Neural cell (in vitro differentiated cells): ENCODE measurements at regions not wholly inside any gene's neighbourhood (a gene's known extent, or its start where the extent isn't known, plus 50 kb on each side); places are given as distances from the start of the nearest gene placed in this dataset.

ENCODE experiments used
- H2AFZ ChIP-seq: fragments of 200-600, 300-800 bp; sonication (generic), shearing (Covaris generic); 2 replicates; pipeline ENCODE4 v1.6.0; 2014; ENCODE audit warnings: low read depth, mild to moderate bottlenecking, antibody characterized with exemption, low read length, moderate library complexity
- H3F3A ChIP-seq: fragments of 200-600 bp; shearing (Covaris generic); 2 replicates; pipeline ENCODE4 v1.6.1; 2016; ENCODE audit warnings: mild to moderate bottlenecking, moderate library complexity, mixed read lengths, antibody characterized with exemption, low read length; ENCODE audit not compliant: insufficient read depth, poor library complexity, severe bottlenecking
- H3K27ac ChIP-seq: fragments of 200-600, 300-800 bp; sonication (generic), shearing (Covaris generic); 2 replicates; pipeline ENCODE4 v1.5.1; 2014; ENCODE audit warnings: mild to moderate bottlenecking, low read length, moderate library complexity
- H3K27me3 ChIP-seq: fragments of 300-800, 200-600 bp; sonication (generic), shearing (Covaris generic); 2 replicates; pipeline ENCODE4 v1.6.0; 2014; ENCODE audit warnings: mild to moderate bottlenecking, low read depth, low read length, moderate library complexity; ENCODE audit not compliant: insufficient read depth
- H3K36me3 ChIP-seq: fragments of 300-800, 200-600 bp; sonication (generic), shearing (Covaris generic); 2 replicates; pipeline ENCODE4 v1.5.1; 2014; ENCODE audit warnings: mild to moderate bottlenecking, antibody characterized with exemption, low read length, moderate library complexity; ENCODE audit not compliant: insufficient read depth
- H3K4me2 ChIP-seq: fragments of 300-800, 200-600 bp; sonication (generic), shearing (Covaris generic); 2 replicates; pipeline ENCODE4 v1.6.0; 2014; ENCODE audit warnings: mild to moderate bottlenecking, low read length
- H3K4me3 ChIP-seq: fragments of 300-800, 200-600 bp; sonication (generic), shearing (Covaris generic); 2 replicates; pipeline ENCODE4 v1.5.1; 2014; ENCODE audit warnings: mild to moderate bottlenecking, low read length, moderate library complexity
- H3K79me2 ChIP-seq: fragments of 200-600 bp; shearing (Covaris generic); replicated peaks from 2 replicates; pipeline ENCODE4 v1.6.0; 2014; ENCODE audit warnings: mild to moderate bottlenecking, low read length, moderate library complexity; ENCODE audit not compliant: insufficient read depth
- H3K9ac ChIP-seq: fragments of 300-800, 200-600 bp; sonication (generic), shearing (Covaris generic); 2 replicates; pipeline ENCODE4 v1.6.1; 2016; ENCODE audit warnings: mild to moderate bottlenecking, low read length, mixed read lengths
- H3K9me2 ChIP-seq: fragments of 200-600 bp; shearing (Covaris generic); 2 replicates; pipeline ENCODE4 v1.6.1; 2016; ENCODE audit warnings: mild to moderate bottlenecking, low read length, mixed read lengths; ENCODE audit not compliant: insufficient read depth
- H3K9me3 ChIP-seq: fragments of 200-600, 300-800 bp; sonication (generic), shearing (Covaris generic); 2 replicates; pipeline ENCODE4 v1.6.1; 2016; ENCODE audit warnings: mild to moderate bottlenecking, mixed run types, low read length, moderate library complexity, mixed read lengths
- H4K20me1 ChIP-seq: fragments of 200-600 bp; shearing (Covaris generic); 2 replicates; pipeline ENCODE4 v1.6.1; 2016; ENCODE audit warnings: mild to moderate bottlenecking, mixed run types; ENCODE audit not compliant: insufficient read depth
- EP300 ChIP-seq: fragments of 450-650 bp; conservative IDR thresholded peaks from 2 replicates; pipeline ENCODE4 v1.6.1; 2014; ENCODE audit warnings: antibody characterized with exemption, mild to moderate bottlenecking, moderate library complexity; ENCODE audit not compliant: poor library complexity, severe bottlenecking
- EZH2 ChIP-seq: fragments of 200-600, 300-800 bp; shearing (Covaris generic), sonication (generic); IDR thresholded peaks from 2 replicates; pipeline ENCODE4 v1.6.1; 2014; ENCODE audit warnings: antibody characterized with exemption, low read length, borderline replicate concordance, mild to moderate bottlenecking; ENCODE audit not compliant: insufficient read depth, poor library complexity, severe bottlenecking
- MXI1 ChIP-seq: fragments of 450-650 bp; conservative IDR thresholded peaks from 2 replicates; pipeline ENCODE4 v1.6.1; 2014; ENCODE audit warnings: antibody characterized with exemption, mild to moderate bottlenecking; ENCODE audit not compliant: poor library complexity, severe bottlenecking
- POLR2AphosphoS5 ChIP-seq: IDR thresholded peaks from 2 replicates; pipeline ENCODE4 v1.6.1; 2012
- RAD21 ChIP-seq: fragments of 450-650 bp; conservative IDR thresholded peaks from 2 replicates; pipeline ENCODE4 v1.6.1; 2014; ENCODE audit warnings: antibody characterized with exemption, mild to moderate bottlenecking, moderate library complexity
- SMC3 ChIP-seq: fragments of 450-650 bp; conservative IDR thresholded peaks from 2 replicates; pipeline ENCODE4 v1.6.1; 2014; ENCODE audit warnings: antibody characterized with exemption, mild to moderate bottlenecking, moderate library complexity; ENCODE audit not compliant: poor library complexity
- TAF1 ChIP-seq: IDR thresholded peaks from 2 replicates; pipeline ENCODE4 v1.6.1; 2012; ENCODE audit warnings: low read depth
- TF ChIP-seq, protein P1 (sequence below): fragments of 450-650 bp; IDR thresholded peaks from 2 replicates; pipeline ENCODE4 v1.5.1; 2014; ENCODE audit warnings: antibody characterized with exemption, mild to moderate bottlenecking, moderate library complexity; ENCODE audit not compliant: poor library complexity, severe bottlenecking
- TF ChIP-seq, protein P2 (sequence below): IDR thresholded peaks from 2 replicates; pipeline ENCODE4 v1.6.1; 2012; ENCODE audit warnings: borderline replicate concordance

DNA sequence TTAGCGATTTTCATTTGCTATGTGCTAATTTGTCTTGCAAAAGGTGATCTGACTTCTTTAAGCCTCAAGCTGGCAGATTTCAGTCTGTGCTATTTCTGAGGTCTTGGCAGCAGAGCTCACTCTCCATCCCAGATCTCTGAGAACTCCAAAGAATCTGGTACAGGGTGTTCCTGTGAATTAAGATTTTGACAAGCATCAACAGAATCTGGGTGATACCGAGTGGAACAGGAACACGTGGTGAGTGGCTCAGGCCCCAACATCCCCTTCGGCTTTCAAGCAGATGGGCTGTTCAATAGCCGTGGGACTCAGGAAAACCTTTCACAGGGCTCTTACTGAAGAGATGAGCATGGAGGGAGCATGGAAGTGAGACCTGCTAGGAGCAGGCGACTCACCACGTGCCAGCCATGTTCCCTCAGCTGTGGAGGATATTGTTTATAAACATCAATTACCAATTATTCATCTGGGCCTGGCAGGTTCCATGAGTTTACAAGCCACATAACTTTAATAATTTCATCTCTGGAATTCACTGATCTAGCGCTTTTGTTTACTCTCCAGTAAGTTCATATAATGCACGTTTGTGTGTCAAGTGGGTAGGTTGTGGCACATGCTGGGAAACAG is 103.4 kb upstream of the SELENOK start:
- no peak overlapping the region for H2AFZ ChIP-seq
- no peaks in the 10 kb centered on the region for H4K20me1 ChIP-seq
- H3K9me2 ChIP-seq: no peaks in the 10 kb centered on the region
- no peak overlapping the region for H3K9ac ChIP-seq
- H3K4me3 ChIP-seq: no peak overlapping the region
- H3K9me3 ChIP-seq: no peaks in the 10 kb centered on the region
- H3K27me3 ChIP-seq: no peaks in the 10 kb centered on the region
- H3K79me2 ChIP-seq: no peaks in the 10 kb centered on the region
- TF ChIP-seq MXI1: no peak
- TF ChIP-seq, protein P1, sequence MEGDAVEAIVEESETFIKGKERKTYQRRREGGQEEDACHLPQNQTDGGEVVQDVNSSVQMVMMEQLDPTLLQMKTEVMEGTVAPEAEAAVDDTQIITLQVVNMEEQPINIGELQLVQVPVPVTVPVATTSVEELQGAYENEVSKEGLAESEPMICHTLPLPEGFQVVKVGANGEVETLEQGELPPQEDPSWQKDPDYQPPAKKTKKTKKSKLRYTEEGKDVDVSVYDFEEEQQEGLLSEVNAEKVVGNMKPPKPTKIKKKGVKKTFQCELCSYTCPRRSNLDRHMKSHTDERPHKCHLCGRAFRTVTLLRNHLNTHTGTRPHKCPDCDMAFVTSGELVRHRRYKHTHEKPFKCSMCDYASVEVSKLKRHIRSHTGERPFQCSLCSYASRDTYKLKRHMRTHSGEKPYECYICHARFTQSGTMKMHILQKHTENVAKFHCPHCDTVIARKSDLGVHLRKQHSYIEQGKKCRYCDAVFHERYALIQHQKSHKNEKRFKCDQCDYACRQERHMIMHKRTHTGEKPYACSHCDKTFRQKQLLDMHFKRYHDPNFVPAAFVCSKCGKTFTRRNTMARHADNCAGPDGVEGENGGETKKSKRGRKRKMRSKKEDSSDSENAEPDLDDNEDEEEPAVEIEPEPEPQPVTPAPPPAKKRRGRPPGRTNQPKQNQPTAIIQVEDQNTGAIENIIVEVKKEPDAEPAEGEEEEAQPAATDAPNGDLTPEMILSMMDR: no peak
- TF ChIP-seq TAF1: no peak
- TF ChIP-seq, protein P2, sequence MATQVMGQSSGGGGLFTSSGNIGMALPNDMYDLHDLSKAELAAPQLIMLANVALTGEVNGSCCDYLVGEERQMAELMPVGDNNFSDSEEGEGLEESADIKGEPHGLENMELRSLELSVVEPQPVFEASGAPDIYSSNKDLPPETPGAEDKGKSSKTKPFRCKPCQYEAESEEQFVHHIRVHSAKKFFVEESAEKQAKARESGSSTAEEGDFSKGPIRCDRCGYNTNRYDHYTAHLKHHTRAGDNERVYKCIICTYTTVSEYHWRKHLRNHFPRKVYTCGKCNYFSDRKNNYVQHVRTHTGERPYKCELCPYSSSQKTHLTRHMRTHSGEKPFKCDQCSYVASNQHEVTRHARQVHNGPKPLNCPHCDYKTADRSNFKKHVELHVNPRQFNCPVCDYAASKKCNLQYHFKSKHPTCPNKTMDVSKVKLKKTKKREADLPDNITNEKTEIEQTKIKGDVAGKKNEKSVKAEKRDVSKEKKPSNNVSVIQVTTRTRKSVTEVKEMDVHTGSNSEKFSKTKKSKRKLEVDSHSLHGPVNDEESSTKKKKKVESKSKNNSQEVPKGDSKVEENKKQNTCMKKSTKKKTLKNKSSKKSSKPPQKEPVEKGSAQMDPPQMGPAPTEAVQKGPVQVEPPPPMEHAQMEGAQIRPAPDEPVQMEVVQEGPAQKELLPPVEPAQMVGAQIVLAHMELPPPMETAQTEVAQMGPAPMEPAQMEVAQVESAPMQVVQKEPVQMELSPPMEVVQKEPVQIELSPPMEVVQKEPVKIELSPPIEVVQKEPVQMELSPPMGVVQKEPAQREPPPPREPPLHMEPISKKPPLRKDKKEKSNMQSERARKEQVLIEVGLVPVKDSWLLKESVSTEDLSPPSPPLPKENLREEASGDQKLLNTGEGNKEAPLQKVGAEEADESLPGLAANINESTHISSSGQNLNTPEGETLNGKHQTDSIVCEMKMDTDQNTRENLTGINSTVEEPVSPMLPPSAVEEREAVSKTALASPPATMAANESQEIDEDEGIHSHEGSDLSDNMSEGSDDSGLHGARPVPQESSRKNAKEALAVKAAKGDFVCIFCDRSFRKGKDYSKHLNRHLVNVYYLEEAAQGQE: no peak
- TF ChIP-seq RAD21: no peak
- no peak for TF ChIP-seq EP300
- TF ChIP-seq EZH2: no peak
- no peak for TF ChIP-seq SMC3
- no peak for TF ChIP-seq POLR2AphosphoS5
- no peaks in the 10 kb centered on the region for H3K36me3 ChIP-seq
- no peak overlapping the region for H3K27ac ChIP-seq
- H3F3A ChIP-seq: no peaks in the 10 kb centered on the region
- no peak overlapping the region for H3K4me2 ChIP-seq

DNA sequence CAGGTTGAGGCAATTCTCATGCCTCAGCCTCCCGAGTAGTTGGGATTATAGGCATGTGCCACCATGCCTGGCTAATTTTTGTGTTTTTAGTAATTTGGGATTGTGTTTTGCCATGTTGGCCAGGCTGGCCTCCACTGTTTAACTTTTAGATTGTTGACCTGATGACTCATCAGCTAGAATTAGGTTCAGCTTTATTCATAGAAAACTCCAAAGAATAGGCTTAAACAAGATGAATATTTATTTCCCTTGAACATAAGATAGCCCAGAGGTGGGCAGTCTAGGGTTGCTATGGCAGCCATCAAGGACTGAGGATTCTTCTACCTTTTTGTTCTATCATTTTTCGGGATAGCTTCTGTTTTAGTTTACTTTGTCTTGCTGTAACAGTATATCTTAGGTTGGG is 99.6 kb upstream of the SELENOK start:
- TF ChIP-seq TAF1: no peak
- TF ChIP-seq SMC3: no peak
- no peak for TF ChIP-seq MXI1
- TF ChIP-seq, protein P1: no peak
- no peak for TF ChIP-seq POLR2AphosphoS5
- no peak for TF ChIP-seq EP300
- TF ChIP-seq, protein P2: no peak
- no peak for TF ChIP-seq EZH2
- TF ChIP-seq RAD21: no peak
- Histone ChIP-seq H2AFZ (no peak overlapping the region), H3K9me3 (no peaks in the 10 kb centered on the region)

More for the DNA sequence above, 99.6 kb upstream of the SELENOK start:
- no peaks in the 10 kb centered on the region for H3K9me2 ChIP-seq
- no peaks in the 10 kb centered on the region for H3K27me3 ChIP-seq
- no peaks in the 10 kb centered on the region for H3K36me3 ChIP-seq
- no peaks in the 10 kb centered on the region for H3K79me2 ChIP-seq
- no peak overlapping the region for H3K4me2 ChIP-seq
- H3K4me3 ChIP-seq: no peak overlapping the region
- H3F3A ChIP-seq: no peaks in the 10 kb centered on the region
- no peaks in the 10 kb centered on the region for H4K20me1 ChIP-seq
- no peak overlapping the region for H3K9ac ChIP-seq
- no peak overlapping the region for H3K27ac ChIP-seq
